ENCODE measurements at regions not wholly inside any gene's neighbourhood (a gene's known extent, or its start where the extent isn't known, plus 50 kb on each side); places are given as distances from the start of the nearest gene placed in this dataset.

DNA sequence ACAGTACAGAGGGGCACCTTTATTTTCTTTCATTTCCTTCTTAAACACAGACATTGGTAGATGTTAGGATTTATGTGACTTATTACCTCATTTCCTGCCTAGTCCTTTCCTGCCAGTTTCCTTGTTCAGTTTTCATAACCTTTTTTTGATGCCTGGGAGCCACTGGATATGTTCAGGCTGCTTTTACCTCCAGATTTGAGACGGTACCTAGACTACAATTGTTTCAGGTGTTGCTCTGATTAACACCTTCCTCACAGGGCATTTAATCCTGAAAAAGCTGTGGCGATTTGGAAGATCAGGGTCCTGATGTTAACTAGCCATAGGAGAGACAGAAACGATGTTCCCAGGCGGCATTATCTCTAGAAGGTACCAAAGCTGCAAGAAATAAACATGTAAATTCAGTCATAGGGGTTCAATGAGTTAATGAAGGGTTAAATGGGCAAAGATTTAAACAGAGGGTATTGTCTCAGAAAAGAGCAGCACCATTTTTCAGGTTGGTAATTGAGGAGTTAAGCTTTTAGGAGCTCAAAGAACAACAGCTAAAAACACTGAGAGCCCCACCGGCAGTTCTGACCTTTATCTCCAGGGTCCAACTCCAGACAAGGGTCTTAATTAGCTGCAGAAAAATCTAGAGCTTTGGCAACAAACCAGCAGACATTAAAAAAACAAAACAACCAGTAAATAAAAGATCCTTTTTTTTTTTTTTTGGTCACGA is 93.3 kb downstream of the HRH4 start:
- Histone ChIP-seq H3K79me2 (ENCODE audit: control insufficient read depth, insufficient read depth, low read length) (no peaks in the 10 kb centered on the region), H3K9me3 (ENCODE audit: control extremely low read depth in 1 of 3, control insufficient read depth in 2 of 3, insufficient read depth in 1 of 3, low read length in 2 of 3) (no peaks in the 10 kb centered on the region), H3K4me1 (ENCODE audit: control insufficient read depth in 2 of 2, insufficient read depth in 2 of 2, low read length in 2 of 2) (no peaks in the 10 kb centered on the region), H2AFZ (ENCODE audit: insufficient read depth, low read depth, low read length, poor library complexity, severe bottlenecking) (no peak overlapping the region), H3K4me3 (ENCODE audit: control extremely low read depth in 1 of 5, extremely low read depth in 1 of 5, insufficient read depth in 1 of 5, low read depth in 2 of 5, low read length in 4 of 5) (no peak overlapping the region), H3K27ac (ENCODE audit: low read length in 2 of 2) (no peak overlapping the region), H3K4me2 (replicated peaks; ENCODE audit: low read depth, low read length, poor library complexity, severe bottlenecking) (no peak overlapping the region), H3K9ac (ENCODE audit: low read length) (no peak overlapping the region), H4K20me1 (ENCODE audit: control insufficient read depth, insufficient read depth, low read length, poor library complexity, severe bottlenecking) (no peaks in the 10 kb centered on the region), H3K27me3 (replicated peaks in 1 of 4; ENCODE audit: control extremely low read depth in 1 of 4, control insufficient read depth in 3 of 4, insufficient read depth in 4 of 4, low read length in 3 of 4) (peaks cover 0 to 4% (median 0%) of the 10 kb centered on the region in 4 experiments), H3K36me3 (replicated peaks in 1 of 2; ENCODE audit: control extremely low read depth in 1 of 2, control insufficient read depth in 1 of 2, extremely low read depth in 1 of 2, insufficient read depth in 2 of 2, low read length in 1 of 2) (no peaks in the 10 kb centered on the region)
- no peak for ATAC-seq (ENCODE audit: low read depth)
- 94% methylated on average over 3 of the region's 6 CpGs for WGBS (ENCODE audit: insufficient coverage)
- H3K27me3 Mint-ChIP-seq = peaks cover 7% of the 10 kb centered on the region
- no peak overlapping the region for H3K4me3 Mint-ChIP-seq
- no peaks in the 10 kb centered on the region for H3K4me1 Mint-ChIP-seq
- POLR2A ChIA-PET = no interaction called here
- DNase-seq = no peak
- H3K9me3 Mint-ChIP-seq (ENCODE audit: insufficient read depth) = no peaks in the 10 kb centered on the region
- H3K27ac Mint-ChIP-seq = no peak overlapping the region
- intact Hi-C loops (cut with micrococcal nuclease) = no loop called here
- CTCF ChIA-PET = interaction anchor here (1.1 kb wide), 1 partner anchor 9 kb away, joined by 3 read pairs; no protein-coding TSS in a partner anchor
- TF ChIP-seq, protein P1, sequence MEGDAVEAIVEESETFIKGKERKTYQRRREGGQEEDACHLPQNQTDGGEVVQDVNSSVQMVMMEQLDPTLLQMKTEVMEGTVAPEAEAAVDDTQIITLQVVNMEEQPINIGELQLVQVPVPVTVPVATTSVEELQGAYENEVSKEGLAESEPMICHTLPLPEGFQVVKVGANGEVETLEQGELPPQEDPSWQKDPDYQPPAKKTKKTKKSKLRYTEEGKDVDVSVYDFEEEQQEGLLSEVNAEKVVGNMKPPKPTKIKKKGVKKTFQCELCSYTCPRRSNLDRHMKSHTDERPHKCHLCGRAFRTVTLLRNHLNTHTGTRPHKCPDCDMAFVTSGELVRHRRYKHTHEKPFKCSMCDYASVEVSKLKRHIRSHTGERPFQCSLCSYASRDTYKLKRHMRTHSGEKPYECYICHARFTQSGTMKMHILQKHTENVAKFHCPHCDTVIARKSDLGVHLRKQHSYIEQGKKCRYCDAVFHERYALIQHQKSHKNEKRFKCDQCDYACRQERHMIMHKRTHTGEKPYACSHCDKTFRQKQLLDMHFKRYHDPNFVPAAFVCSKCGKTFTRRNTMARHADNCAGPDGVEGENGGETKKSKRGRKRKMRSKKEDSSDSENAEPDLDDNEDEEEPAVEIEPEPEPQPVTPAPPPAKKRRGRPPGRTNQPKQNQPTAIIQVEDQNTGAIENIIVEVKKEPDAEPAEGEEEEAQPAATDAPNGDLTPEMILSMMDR (IDR thresholded peaks at IDR 0.05) = no peak
- TF ChIP-seq EZH2 (IDR thresholded peaks at IDR 0.05; ENCODE audit: borderline replicate concordance, insufficient read depth, low read depth, low read length, poor library complexity, severe bottlenecking) = no peak

DNA sequence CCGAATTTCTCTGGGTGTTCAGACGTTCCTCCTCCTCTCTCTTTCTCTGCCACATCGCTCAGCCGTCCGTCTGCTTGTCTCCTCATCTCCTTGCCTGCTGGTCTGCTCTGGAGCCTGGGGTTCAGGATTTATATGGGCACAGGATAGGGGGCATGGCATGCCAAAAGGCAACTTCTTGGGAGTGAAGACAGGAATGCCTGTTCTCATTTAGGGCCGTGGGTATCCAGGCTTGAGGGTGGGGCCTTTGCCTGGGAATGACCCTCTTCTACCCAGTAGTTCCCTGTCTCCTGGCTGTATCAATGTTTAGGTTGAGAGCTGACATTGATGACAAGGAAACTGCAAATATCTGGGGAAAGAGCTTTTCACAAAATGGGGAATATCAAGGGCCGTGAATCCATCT is 98.0 kb downstream of the HRH4 start:
- no peaks in the 10 kb centered on the region for H3K79me2 ChIP-seq (ENCODE audit: control insufficient read depth, insufficient read depth, low read length)
- Mint-ChIP-seq H3K4me3 (no peak overlapping the region), H3K27me3 (peaks cover 4% of the 10 kb centered on the region), H3K4me1 (no peaks in the 10 kb centered on the region), H3K9me3 (ENCODE audit: insufficient read depth) (no peaks in the 10 kb centered on the region), H3K27ac (no peak overlapping the region)
- CTCF ChIA-PET = no interaction called here
- TF ChIP-seq EZH2 (IDR thresholded peaks at IDR 0.05; ENCODE audit: borderline replicate concordance, insufficient read depth, low read depth, low read length, poor library complexity, severe bottlenecking) = no peak
- TF ChIP-seq, protein P1 (IDR thresholded peaks at IDR 0.05) = no peak
- WGBS (ENCODE audit: insufficient coverage) = 90% methylated on average over 2 of the region's 7 CpGs
- DNase-seq (no peak), ATAC-seq (ENCODE audit: low read depth) (no peak)
- H4K20me1 ChIP-seq (ENCODE audit: control insufficient read depth, insufficient read depth, low read length, poor library complexity, severe bottlenecking) = no peaks in the 10 kb centered on the region
- H3K27ac ChIP-seq (ENCODE audit: low read length in 2 of 2) = no peak overlapping the region
- intact Hi-C loops (cut with micrococcal nuclease) = no loop called here
- H3K4me1 ChIP-seq (ENCODE audit: control insufficient read depth in 2 of 2, insufficient read depth in 2 of 2, low read length in 2 of 2) = no peaks in the 10 kb centered on the region
- no peak overlapping the region for H3K4me2 ChIP-seq (replicated peaks; ENCODE audit: low read depth, low read length, poor library complexity, severe bottlenecking)
- H3K36me3 ChIP-seq (replicated peaks in 1 of 2; ENCODE audit: control extremely low read depth in 1 of 2, control insufficient read depth in 1 of 2, extremely low read depth in 1 of 2, insufficient read depth in 2 of 2, low read length in 1 of 2) = no peaks in the 10 kb centered on the region
- POLR2A ChIA-PET = no interaction called here
- no peak overlapping the region for H3K4me3 ChIP-seq (ENCODE audit: control extremely low read depth in 1 of 5, extremely low read depth in 1 of 5, insufficient read depth in 1 of 5, low read depth in 2 of 5, low read length in 4 of 5)
- no peak overlapping the region for H2AFZ ChIP-seq (ENCODE audit: insufficient read depth, low read depth, low read length, poor library complexity, severe bottlenecking)
- H3K9ac ChIP-seq (ENCODE audit: low read length) = no peak overlapping the region
- H3K9me3 ChIP-seq (ENCODE audit: control extremely low read depth in 1 of 3, control insufficient read depth in 2 of 3, insufficient read depth in 1 of 3, low read length in 2 of 3) = no peaks in the 10 kb centered on the region
- H3K27me3 ChIP-seq (replicated peaks in 1 of 4; ENCODE audit: control extremely low read depth in 1 of 4, control insufficient read depth in 3 of 4, insufficient read depth in 4 of 4, low read length in 3 of 4) = peaks cover 0 to 4% (median 0%) of the 10 kb centered on the region in 4 experiments

All from B cell (primary cell).